SK-N-MC (cell line): ENCODE measurements at regions not wholly inside any gene's neighbourhood (a gene's known extent, or its start where the extent isn't known, plus 50 kb on each side); places are given as distances from the start of the nearest gene placed in this dataset.
A peak's percentile ranks its signal among the peaks of the same experiment; 100 is the strongest.
"Not testable (repeated sequence)": the region's sequence is repeated elsewhere in the genome, so short reads cannot be mapped to it uniquely, and the experiment has no call there.

Experiments used
- DNase-seq: peaks from one replicate; pipeline ENCODE4 v3.0.0-alpha.2; 2011; ENCODE audit warnings: low read depth, low spot score
- H3K27ac ChIP-seq: fragments of 200-600 bp; sonication (generic); 2 replicates; pipeline ENCODE4 v1.5.1; 2016; ENCODE audit warnings: mixed run types
- H3K36me3 ChIP-seq: fragments of 200-600 bp; sonication (generic); 2 replicates; pipeline ENCODE4 v1.6.1; 2017; ENCODE audit warnings: antibody characterized with exemption, low read length, mixed read lengths; ENCODE audit not compliant: insufficient read depth
- H3K4me3 ChIP-seq: fragments of 200-600 bp; sonication (generic); 2 replicates; pipeline ENCODE4 v1.5.1; 2016
- H3K9ac ChIP-seq: fragments of 200-600 bp; sonication (generic); 2 replicates; pipeline ENCODE4 v1.8.0; 2017; ENCODE audit warnings: mixed run types, mixed read lengths; ENCODE audit not compliant: insufficient read length
- H3K9me3 ChIP-seq: fragments of 200-600 bp; sonication (generic); 2 replicates; pipeline ENCODE4 v1.6.1; 2017; ENCODE audit warnings: low read depth, mild to moderate bottlenecking, antibody characterized with exemption, low read length, moderate library complexity, mixed read lengths
- EZH2 ChIP-seq: fragments of 200-600 bp; sonication (generic); IDR thresholded peaks from one replicate; pipeline ENCODE4 v1.6.1; 2017; ENCODE audit warnings: antibody characterized with exemption
- FOXP2 ChIP-seq: optimal IDR thresholded peaks from 2 replicates; pipeline ENCODE3; 2011; ENCODE audit warnings: mild to moderate bottlenecking, moderate library complexity; ENCODE audit not compliant: insufficient read depth; ENCODE audit errors: extremely low read length, control extremely low read depth
- POLR2AphosphoS5 ChIP-seq: IDR thresholded peaks from 2 replicates; pipeline ENCODE4 v1.6.1; 2012; ENCODE audit warnings: mild to moderate bottlenecking, low read depth, low read length, borderline replicate concordance

DNA sequence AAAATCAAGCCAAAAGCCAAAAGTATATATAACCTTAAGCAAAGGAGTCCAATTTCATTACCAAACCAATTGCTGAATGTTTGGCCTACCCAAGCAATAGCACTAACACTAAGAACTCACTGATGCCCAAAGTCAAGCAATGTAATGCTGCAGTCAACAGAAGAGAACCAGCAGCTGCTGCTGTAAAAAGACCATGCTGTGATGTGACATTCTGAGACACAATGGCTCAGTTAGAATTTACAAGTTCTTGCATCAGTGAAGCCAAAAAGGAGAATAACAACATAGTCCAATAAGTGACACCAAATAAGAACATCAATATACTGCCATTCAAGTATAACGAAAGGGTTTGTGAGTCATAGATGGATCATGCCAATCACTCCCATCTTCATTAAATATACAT lies 514.0 kb upstream of the DIAPH2 start:
- Histone ChIP-seq H3K9me3 (no peaks in the 10 kb centered on the region), H3K9ac (no peak overlapping the region), H3K4me3 (no peak overlapping the region), H3K36me3 (no peaks in the 10 kb centered on the region), H3K27ac (no peak overlapping the region)
- TF ChIP-seq EZH2 (no peak), POLR2AphosphoS5 (no peak), FOXP2 (no peak)
- no peak for DNase-seq

DNA sequence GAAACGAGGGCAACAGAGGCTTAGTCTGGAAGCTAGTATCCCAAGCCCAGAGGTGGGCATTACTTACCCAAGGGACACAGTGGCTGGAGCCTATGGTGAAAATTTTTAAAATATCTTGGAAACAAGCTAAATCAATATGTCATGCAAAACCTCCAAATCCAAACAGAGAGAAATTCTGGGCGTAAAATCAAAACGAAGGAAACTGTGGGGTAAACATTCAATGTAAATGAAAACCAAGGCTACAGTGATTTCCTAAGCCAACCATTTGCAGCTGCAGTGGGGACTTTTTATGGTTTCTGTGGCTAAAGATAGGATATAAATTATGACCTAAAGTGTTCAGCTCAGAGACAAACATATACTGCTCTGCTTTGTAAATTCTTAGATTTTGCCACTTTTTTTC lies 507.7 kb upstream of the DIAPH2 start:
- no peaks in the 10 kb centered on the region for H3K9me3 ChIP-seq
- DNase-seq = no peak
- TF ChIP-seq POLR2AphosphoS5 (no peak), EZH2 (no peak), FOXP2 (no peak)

DNA sequence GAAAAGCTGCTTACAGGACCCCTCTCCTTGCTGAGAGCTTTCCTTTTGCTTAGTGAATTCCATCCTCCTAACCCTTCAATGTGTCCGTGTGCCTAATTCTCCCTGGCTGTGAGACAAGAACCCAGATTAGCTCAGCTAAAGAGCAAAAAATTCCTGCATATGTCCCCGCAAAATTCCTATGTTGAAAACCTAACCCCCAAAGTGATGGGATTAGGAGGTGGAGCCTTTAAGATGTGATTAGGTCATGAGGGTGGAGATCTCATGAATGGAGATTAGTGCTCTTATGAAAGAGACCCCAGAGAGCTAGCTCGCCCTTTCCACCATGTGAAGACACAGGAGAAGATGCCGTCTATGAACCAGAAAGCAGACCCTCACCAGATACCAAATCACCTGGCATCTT lies 503.0 kb upstream of the DIAPH2 start:
- Histone ChIP-seq H3K9ac (no peak overlapping the region), H3K36me3 (no peaks in the 10 kb centered on the region), H3K9me3 (no peaks in the 10 kb centered on the region)

More for the DNA sequence above, 507.7 kb upstream of the DIAPH2 start:
- no peak overlapping the region for H3K9ac ChIP-seq
- H3K4me3 ChIP-seq = no peak overlapping the region
- no peak overlapping the region for H3K27ac ChIP-seq
- H3K36me3 ChIP-seq = no peaks in the 10 kb centered on the region

DNA sequence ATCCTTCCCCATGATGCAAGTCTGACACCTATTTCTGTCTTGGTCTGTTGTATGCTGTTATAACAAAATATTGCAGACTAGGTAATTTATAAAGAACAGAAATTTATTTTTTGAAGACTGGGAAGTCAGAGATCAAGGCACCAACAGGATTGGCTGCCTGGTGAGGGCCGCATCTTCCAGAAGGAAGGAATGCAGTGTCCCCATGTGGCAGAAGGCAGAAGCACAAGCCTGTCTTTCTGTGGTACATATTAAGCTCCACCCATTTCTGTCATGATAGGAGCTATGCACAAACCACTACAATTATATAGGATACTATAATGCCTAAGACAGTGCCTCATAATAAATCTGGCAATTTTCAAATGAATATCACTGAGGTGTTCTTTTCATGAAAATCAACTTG lies 502.3 kb upstream of the DIAPH2 start:
- Histone ChIP-seq H3K9me3 (no peaks in the 10 kb centered on the region), H3K27ac (no peak overlapping the region), H3K9ac (no peak overlapping the region), H3K36me3 (no peaks in the 10 kb centered on the region), H3K4me3 (no peak overlapping the region)
- peak; percentile 37 for DNase-seq
- TF ChIP-seq POLR2AphosphoS5 = no peak
- no peak for TF ChIP-seq FOXP2
- TF ChIP-seq EZH2 = no peak

More for the DNA sequence above, 503.0 kb upstream of the DIAPH2 start:
- no peak overlapping the region for H3K4me3 ChIP-seq
- DNase-seq = no peak
- TF ChIP-seq EZH2 = no peak
- TF ChIP-seq POLR2AphosphoS5 = no peak
- TF ChIP-seq FOXP2 = no peak
- H3K27ac ChIP-seq = no peak overlapping the region

DNA sequence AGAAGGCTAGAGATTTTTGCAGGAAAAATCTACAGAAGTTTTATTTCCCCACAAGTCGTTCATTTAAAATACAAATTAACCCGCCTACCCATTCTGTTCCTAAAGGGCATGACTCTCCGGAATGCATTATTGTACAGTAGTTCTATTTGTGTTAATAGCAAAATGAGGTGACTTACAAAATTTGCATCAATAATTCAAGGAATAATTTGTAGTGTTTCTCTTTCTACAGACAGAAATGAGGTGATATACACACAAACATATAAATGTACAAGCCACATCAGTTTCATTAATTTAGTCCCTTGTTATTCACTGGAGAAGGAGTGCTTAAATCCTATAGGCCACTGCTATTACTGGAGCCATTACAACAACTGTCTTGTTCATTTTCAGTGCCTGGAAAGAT lies 501.3 kb upstream of the DIAPH2 start:
- H3K27ac ChIP-seq = no peak overlapping the region
- H3K4me3 ChIP-seq = no peak overlapping the region
- no peaks in the 10 kb centered on the region for H3K36me3 ChIP-seq
- TF ChIP-seq FOXP2 = no peak
- TF ChIP-seq POLR2AphosphoS5 = no peak
- TF ChIP-seq EZH2 = no peak
- no peaks in the 10 kb centered on the region for H3K9me3 ChIP-seq
- no peak overlapping the region for H3K9ac ChIP-seq
- DNase-seq = no peak

DNA sequence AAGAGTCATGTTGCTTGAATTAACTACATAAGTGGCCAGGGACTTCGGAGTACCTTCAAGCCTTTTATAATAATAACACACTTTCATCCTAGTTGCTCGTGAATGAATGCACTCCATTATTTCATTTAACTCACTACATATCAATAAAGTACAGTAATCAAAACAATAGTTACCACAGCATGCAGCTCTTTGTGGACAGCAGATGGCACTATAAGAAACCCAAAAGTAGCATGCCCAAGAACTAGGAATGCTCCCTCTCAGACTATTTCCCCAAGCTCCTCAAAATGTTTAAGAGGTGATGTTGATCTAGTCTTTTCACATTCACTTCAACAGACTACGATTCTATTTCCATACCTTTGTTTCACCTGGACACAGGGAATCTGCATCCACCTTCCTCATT lies 500.8 kb upstream of the DIAPH2 start:
- no peak for TF ChIP-seq EZH2
- no peak for TF ChIP-seq POLR2AphosphoS5
- Histone ChIP-seq H3K9ac (no peak overlapping the region), H3K9me3 (no peaks in the 10 kb centered on the region), H3K36me3 (no peaks in the 10 kb centered on the region), H3K27ac (no peak overlapping the region), H3K4me3 (no peak overlapping the region)
- DNase-seq = no peak

DNA sequence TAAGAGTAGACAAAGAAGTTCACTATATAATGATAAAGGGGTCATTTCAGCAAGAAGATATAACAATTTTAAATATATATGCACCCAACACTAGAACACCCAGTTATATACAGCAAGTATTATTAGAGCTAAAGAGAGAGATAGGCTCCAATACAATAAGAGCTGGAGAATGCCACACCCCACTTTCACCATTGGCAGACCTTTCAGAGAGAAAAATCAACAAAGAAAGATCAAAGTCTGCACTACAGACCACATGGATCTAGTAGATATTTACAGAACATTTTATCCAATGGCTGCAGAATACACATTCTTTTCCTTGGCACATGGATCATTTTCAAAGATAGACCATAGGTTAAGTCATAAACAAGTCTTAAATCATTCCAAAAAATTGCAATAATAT lies 479.7 kb upstream of the DIAPH2 start:
- no peaks in the 10 kb centered on the region for H3K36me3 ChIP-seq
- no peak overlapping the region for H3K9ac ChIP-seq
- DNase-seq = no peak
- no peak overlapping the region for H3K27ac ChIP-seq
- no peak for TF ChIP-seq POLR2AphosphoS5
- no peak for TF ChIP-seq FOXP2
- TF ChIP-seq EZH2 = no peak
- no peaks in the 10 kb centered on the region for H3K9me3 ChIP-seq
- H3K4me3 ChIP-seq = no peak overlapping the region

DNA sequence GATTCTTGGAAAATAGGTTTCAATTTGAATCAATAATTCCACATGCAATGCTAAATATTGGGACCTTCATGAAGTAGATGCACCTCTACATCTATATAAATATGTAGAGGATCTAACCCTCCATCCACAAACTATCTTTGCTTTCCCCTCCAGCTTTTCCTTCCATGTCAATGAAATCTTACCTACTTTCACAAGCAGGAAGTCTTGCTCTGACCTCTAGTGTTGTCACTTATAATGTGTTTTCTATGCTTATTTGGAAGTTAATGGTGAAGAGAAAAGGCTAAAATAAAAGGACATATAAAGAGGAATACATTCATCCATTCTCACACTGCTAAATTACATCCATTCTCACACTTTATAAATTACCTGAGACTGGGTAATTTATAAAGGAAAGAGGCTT lies 472.7 kb upstream of the DIAPH2 start:
- TF ChIP-seq EZH2 = no peak
- no peak for TF ChIP-seq FOXP2
- TF ChIP-seq POLR2AphosphoS5 = no peak
- H3K4me3 ChIP-seq = no peak overlapping the region
- H3K27ac ChIP-seq = no peak overlapping the region
- no peaks in the 10 kb centered on the region for H3K9me3 ChIP-seq
- DNase-seq = no peak
- H3K36me3 ChIP-seq = no peaks in the 10 kb centered on the region
- H3K9ac ChIP-seq = no peak overlapping the region

DNA sequence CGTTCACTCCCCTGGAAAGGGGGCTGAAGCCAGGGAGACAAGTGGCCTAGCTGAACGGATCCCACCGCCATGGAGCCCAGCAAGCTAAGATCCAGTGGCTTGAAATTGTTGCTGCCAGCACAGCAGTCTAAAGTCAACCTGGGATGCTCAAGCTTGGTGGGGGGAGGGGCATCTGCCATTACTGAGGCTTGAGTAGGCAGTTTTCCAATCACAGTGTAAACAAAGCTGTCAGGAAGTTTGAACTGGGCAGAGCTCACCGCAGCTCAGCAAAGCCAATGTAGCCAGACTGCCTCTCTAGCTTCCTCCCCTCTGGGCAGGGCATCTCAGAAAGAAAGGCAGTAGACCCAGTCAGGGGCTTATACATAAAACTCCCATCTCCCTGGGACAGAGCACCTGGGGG lies 470.0 kb upstream of the DIAPH2 start:
- H3K9me3 ChIP-seq, H3K9ac ChIP-seq, DNase-seq, H3K27ac ChIP-seq, H3K36me3 ChIP-seq, H3K4me3 ChIP-seq: not testable (repeated sequence)
